Vagina (tissue), 2 donors: ENCODE measurements at regions not wholly inside any gene's neighbourhood (a gene's known extent, or its start where the extent isn't known, plus 50 kb on each side); places are given as distances from the start of the nearest gene placed in this dataset.
"Not testable (repeated sequence)": the region's sequence is repeated elsewhere in the genome, so short reads cannot be mapped to it uniquely, and the experiment has no call there.

ENCODE experiments used
- DNase-seq, 2 donors: peaks; one replicate each; pipeline ENCODE4 v3.0.0-alpha.2; 2017; ENCODE audit errors: extremely low spot score in 2 of 2
- H3K27ac ChIP-seq: fragments of 200-600 bp; sonication (generic); one replicate; pipeline ENCODE4 v1.5.1; 2019
- H3K27me3 ChIP-seq: fragments of 200-600 bp; sonication (generic); one replicate; pipeline ENCODE4 v1.5.1; 2019
- H3K36me3 ChIP-seq, 2 donors: fragments of 200-600 bp; sonication (generic); one replicate each; pipeline ENCODE4 v1.5.1; 2017 to 2019
- H3K4me1 ChIP-seq: fragments of 200-600 bp; sonication (generic); one replicate; pipeline ENCODE4 v1.5.1; 2019
- H3K4me3 ChIP-seq, 2 donors: fragments of 200-600 bp; sonication (generic); 1 replicate in 1 of 2; 2 replicates in 1 of 2; pipeline ENCODE4 v1.5.1; 2016 to 2019
- H3K9me3 ChIP-seq: fragments of 200-600 bp; sonication (generic); one replicate; pipeline ENCODE4 v1.5.1; 2019
- POLR2A ChIP-seq, 2 donors: fragments of 450-650 bp; IDR thresholded peaks; one replicate each; pipeline ENCODE4 v1.6.1; 2017; ENCODE audit warnings: antibody characterized with exemption in 2 of 2, mild to moderate bottlenecking in 2 of 2, moderate library complexity in 2 of 2
- POLR2AphosphoS5 ChIP-seq, 2 donors: sonication (generic); formaldehyde crosslinking; IDR thresholded peaks; one replicate each; pipeline ENCODE4 v1.9.0; 2017; ENCODE audit warnings: antibody characterized with exemption in 2 of 2, mild to moderate bottlenecking in 2 of 2, low read depth in 1 of 2; ENCODE audit not compliant: insufficient read depth in 1 of 2
- intact Hi-C: fragments of 100-400 bp; cut with DNase I; formaldehyde crosslinking; loops from one replicate; pipeline ENCODE4 v1.15.1; 2023
- TF ChIP-seq, protein P1 (sequence below), 3 experiments: fragments of 450-650 bp in 2 of 3; fragments of 200-600 bp in 1 of 3; sonication (generic) in 1 of 3; IDR thresholded peaks; one replicate each; pipeline ENCODE4 v1.5.1; 2017 to 2019; ENCODE audit warnings: antibody characterized with exemption in 3 of 3, mild to moderate bottlenecking in 2 of 3, moderate library complexity in 2 of 3

DNA sequence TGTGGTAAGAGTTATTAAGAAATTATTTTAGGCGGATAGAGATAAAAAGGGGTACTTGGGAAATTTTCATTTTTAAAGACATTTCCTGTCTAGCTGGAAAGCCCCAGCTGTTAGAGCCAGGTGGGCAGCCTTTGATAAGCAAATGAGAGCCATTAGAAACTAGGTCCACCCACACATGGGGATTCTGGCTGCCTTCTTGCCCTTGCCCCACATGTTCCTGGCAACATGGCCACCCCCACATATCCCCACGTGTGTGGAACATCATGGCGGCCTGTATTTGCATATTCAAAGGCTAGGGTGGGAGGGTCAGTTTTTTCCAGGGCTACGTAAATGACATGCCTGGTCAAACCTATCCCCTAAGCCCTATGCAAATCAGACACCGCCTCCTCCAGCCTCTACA is 1382.1 kb downstream of the AACS start:
- H3K27me3 ChIP-seq, result no peaks in the 10 kb centered on the region
- no peaks in the 10 kb centered on the region for H3K9me3 ChIP-seq
- no peak for DNase-seq
- no peak overlapping the region for H3K4me3 ChIP-seq
- TF ChIP-seq, protein P1, sequence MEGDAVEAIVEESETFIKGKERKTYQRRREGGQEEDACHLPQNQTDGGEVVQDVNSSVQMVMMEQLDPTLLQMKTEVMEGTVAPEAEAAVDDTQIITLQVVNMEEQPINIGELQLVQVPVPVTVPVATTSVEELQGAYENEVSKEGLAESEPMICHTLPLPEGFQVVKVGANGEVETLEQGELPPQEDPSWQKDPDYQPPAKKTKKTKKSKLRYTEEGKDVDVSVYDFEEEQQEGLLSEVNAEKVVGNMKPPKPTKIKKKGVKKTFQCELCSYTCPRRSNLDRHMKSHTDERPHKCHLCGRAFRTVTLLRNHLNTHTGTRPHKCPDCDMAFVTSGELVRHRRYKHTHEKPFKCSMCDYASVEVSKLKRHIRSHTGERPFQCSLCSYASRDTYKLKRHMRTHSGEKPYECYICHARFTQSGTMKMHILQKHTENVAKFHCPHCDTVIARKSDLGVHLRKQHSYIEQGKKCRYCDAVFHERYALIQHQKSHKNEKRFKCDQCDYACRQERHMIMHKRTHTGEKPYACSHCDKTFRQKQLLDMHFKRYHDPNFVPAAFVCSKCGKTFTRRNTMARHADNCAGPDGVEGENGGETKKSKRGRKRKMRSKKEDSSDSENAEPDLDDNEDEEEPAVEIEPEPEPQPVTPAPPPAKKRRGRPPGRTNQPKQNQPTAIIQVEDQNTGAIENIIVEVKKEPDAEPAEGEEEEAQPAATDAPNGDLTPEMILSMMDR (IDR thresholded peaks at IDR 0.05), result no peak
- TF ChIP-seq POLR2AphosphoS5 (IDR thresholded peaks at IDR 0.05; ENCODE audit: insufficient read depth in 1 of 2, low read depth in 1 of 2), result no peak
- TF ChIP-seq POLR2A (IDR thresholded peaks at IDR 0.05), result no peak
- intact Hi-C loops, result no loop called here
- no peaks in the 10 kb centered on the region for H3K36me3 ChIP-seq
- no peaks in the 10 kb centered on the region for H3K4me1 ChIP-seq
- no peak overlapping the region for H3K27ac ChIP-seq

DNA sequence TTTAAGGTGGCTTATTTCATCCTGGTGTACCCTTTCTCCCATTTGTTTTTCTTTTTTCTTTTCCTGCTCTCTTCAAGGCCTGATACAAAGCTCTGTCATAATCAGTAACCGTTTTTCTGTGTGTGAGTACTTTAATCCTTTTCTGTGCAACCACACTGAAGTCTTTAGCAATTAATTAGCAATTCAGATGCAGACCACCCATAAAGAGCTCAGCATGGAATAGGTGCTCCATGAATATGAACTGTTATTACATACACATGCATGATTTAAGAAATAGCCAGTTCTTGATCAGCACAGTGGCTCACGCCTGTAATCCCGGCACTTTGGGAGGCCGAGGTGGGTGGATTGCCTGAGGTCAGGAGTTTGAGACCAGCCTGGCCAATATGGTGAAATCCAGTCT is 1386.6 kb downstream of the AACS start:
- Histone ChIP-seq H3K36me3 (no peaks in the 10 kb centered on the region), H3K27me3 (no peaks in the 10 kb centered on the region), H3K4me1 (no peaks in the 10 kb centered on the region), H3K9me3 (no peaks in the 10 kb centered on the region), H3K4me3 (no peak overlapping the region), H3K27ac (no peak overlapping the region)
- DNase-seq, result no peak
- TF ChIP-seq POLR2AphosphoS5 (IDR thresholded peaks at IDR 0.05; ENCODE audit: insufficient read depth in 1 of 2, low read depth in 1 of 2) (no peak), POLR2A (IDR thresholded peaks at IDR 0.05) (no peak)
- TF ChIP-seq, protein P1 (IDR thresholded peaks at IDR 0.05), result no peak
- intact Hi-C loops, result no loop called here

DNA sequence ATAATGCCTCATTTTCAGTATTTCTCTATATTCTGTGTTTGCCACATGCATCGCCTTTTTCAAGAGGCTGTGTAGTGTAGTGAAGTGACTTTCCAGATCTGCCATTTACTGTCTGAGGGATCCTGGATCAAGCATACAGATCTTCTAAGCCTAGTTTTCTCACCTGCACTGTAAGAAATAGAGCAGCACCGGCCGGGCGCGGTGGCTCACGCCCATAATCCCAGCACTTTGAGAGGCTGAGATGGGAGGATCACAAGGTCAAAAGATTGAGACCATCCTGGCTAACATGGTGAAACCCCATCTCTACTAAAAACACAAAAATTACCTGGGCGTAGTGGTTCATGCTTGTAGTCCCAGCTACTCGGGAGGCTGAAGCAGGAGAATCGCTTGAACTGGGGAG is 1387.5 kb downstream of the AACS start:
- H3K4me3 ChIP-seq, DNase-seq, H3K4me1 ChIP-seq: not testable (repeated sequence)

DNA sequence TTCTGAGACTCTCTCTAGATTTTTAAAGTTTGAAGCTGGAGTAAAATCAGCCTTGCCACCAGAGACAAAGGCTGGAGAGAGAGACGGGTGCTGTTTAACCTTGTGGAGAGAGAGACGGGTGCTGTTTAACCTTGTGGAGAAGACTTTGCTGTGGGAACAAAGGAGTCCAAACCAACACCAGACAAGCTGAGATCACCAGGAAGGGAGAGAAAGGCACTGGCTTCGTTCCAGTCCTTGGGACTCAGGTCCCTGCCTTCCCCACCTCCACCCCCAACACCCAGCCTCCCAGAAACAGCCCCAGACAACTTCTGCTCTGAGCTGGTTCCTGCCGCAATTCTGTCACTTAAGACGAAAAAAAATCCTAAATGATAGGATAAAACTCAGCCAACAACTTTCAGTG is 1389.3 kb downstream of the AACS start:
- no peak overlapping the region for H3K4me3 ChIP-seq
- intact Hi-C loops, result loop anchor here (2.0 kb wide), 1 partner anchor 38 kb away; no protein-coding TSS in a partner anchor
- H3K4me1 ChIP-seq, result no peaks in the 10 kb centered on the region
- H3K36me3 ChIP-seq, result no peaks in the 10 kb centered on the region
- no peak for TF ChIP-seq POLR2A (IDR thresholded peaks at IDR 0.05)
- TF ChIP-seq, protein P1 (IDR thresholded peaks at IDR 0.05), result no peak
- no peak for TF ChIP-seq POLR2AphosphoS5 (IDR thresholded peaks at IDR 0.05; ENCODE audit: insufficient read depth in 1 of 2, low read depth in 1 of 2)
- H3K27ac ChIP-seq, result no peak overlapping the region
- no peaks in the 10 kb centered on the region for H3K9me3 ChIP-seq
- no peaks in the 10 kb centered on the region for H3K27me3 ChIP-seq
- DNase-seq, result no peak

More for the DNA sequence above, 1387.5 kb downstream of the AACS start:
- intact Hi-C loops, H3K27me3 ChIP-seq, H3K36me3 ChIP-seq, H3K9me3 ChIP-seq, H3K27ac ChIP-seq: not testable (repeated sequence)

DNA sequence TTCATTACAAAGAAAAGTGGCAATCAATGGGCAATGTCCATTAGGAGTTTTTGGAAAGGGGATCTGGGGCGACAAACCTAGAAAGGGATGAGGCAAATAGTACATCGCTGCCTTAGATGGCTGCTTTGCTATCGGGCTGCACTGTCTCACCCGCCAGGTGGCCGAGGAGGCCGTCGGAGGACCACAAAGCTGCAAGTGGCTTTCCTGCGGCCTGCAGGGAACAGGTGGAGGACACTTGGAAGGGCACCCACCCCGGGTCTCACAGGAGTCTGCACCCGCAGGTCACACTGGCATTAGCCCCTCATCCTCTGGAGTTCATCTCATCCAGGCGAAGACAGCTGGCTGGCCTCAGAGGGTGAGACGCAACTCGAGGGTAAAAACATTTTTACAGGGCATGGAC is 1392.5 kb downstream of the AACS start:
- intact Hi-C loops, result no loop called here
- DNase-seq, result no peak
- Histone ChIP-seq H3K9me3 (no peaks in the 10 kb centered on the region), H3K4me3 (no peak overlapping the region), H3K36me3 (no peaks in the 10 kb centered on the region), H3K27me3 (no peaks in the 10 kb centered on the region), H3K4me1 (no peaks in the 10 kb centered on the region), H3K27ac (no peak overlapping the region)
- TF ChIP-seq POLR2A (IDR thresholded peaks at IDR 0.05), result no peak
- TF ChIP-seq, protein P1 (IDR thresholded peaks at IDR 0.05), result no peak

DNA sequence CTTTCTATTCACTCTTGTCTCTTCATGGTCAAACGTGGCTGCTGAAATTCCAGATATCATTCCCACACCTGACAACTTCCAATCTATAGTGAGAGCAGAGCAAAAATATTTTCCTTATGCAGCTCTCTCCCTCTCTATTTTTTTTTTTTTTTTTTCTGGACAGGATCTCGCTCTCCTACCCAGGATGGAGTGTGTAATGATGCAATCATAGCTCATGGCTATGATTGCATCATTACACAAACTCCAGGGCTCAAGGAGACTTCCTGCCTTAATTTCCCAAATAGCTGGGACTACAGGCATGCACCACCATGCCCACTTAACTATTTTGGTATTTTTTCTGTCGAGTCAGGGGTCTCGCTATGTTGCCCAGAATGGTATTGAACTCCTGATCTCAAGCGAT is 1398.9 kb downstream of the AACS start:
- Histone ChIP-seq H3K4me1 (no peaks in the 10 kb centered on the region), H3K9me3 (no peaks in the 10 kb centered on the region), H3K27ac (no peak overlapping the region), H3K27me3 (no peaks in the 10 kb centered on the region), H3K36me3 (no peaks in the 10 kb centered on the region), H3K4me3 (no peak overlapping the region)
- intact Hi-C loops, result no loop called here
- no peak for DNase-seq
- TF ChIP-seq, protein P1 (IDR thresholded peaks at IDR 0.05), result no peak
- TF ChIP-seq POLR2A (IDR thresholded peaks at IDR 0.05) (no peak), POLR2AphosphoS5 (IDR thresholded peaks at IDR 0.05; ENCODE audit: insufficient read depth in 1 of 2, low read depth in 1 of 2) (no peak)
